Occipital lobe (tissue), 1 donor: ENCODE measurements at regions not wholly inside any gene's neighbourhood (a gene's known extent, or its start where the extent isn't known, plus 50 kb on each side); places are given as distances from the start of the nearest gene placed in this dataset.

Experiments
- DNase-seq: peaks from one replicate; lab custom pipeline; 2025; lab: John Stamatoyannopoulos, UW

- no peak for DNase-seq
These were observed 604.1 kb upstream of the JAG1 start for GRCh38 chr20:11277858-11278257.

DNA sequence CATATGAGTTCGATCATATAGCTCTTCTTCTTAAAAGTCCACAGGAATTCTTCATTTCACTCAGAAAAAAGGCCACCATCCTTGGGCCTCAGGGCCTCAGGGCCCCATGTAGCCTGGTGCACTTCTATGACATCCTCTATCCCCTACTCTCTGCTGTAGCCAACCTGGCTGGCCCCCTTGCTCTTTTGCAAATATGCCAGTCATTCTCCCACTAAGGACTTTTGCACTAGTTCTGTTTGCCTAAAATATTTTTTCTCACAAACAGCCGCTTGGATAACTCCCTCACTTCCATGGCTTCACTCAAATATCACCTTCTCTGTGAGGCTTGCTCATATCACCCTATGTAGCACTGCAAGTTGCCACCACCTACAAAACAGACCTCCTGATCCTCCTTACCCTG, 604.7 kb upstream of the JAG1 start:
- no peak for DNase-seq

DNA sequence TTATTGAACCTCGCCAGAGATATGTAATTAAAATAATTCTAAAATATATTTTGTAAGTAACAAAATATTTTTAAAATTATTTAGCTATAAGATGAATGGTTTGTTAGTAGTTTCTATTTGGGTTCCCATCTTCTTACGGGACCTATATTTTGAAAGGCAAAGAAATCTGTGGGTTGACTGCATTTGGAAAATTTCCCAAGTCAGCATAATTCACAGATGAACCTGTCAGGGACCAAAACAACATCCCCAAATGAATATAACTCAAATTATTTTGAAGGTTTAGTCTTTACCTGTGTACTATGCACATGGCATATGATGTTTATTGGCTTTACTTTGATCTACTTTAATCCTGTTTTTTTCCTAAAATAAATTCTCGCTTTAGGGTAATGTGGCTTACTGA, 607.4 kb upstream of the JAG1 start:
- no peak for DNase-seq

DNA sequence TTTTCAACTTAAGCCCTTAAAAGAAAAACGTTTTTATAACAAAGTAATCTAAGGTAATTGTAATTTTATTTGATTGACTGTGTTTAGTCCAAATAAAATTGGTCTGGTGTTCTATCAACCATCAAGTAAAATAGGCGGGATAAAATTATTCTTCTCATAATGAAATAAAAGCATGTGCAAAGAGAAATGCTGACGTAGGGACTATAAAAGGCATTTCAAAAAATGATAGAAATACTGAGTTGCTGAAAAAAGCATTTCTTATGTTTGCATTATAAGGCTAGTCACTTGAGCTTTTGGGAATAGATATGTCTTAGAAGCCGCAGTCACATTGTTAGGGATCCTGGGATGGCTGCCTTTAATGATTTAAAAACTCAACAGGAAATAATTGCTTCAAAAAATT, 608.0 kb upstream of the JAG1 start:
- DNase-seq: no peak

GRCh38 chr20:11287126-11287525, 613.3 kb upstream of the JAG1 start:
- no peak for DNase-seq

DNA sequence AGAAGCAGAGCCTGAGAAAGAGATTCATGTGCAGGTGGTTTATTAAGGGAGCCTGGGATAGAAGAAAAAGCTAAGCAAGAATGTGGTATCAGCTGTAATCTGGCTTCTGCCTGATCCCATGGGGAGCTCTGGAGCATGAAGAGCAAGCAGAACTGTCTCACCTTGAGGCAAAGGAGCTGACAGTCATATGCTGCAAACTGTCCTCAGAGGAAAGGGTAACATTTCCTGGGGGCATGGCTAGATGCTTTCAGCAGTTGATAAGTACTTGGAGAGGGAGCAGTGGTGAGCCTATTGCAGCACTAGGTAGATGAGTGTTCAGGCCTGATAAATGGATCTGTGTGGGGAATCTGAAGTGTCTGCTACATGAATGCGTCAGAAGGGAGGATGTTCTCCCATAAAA, 621.5 kb upstream of the BTBD3 start:
- DNase-seq: no peak

DNA sequence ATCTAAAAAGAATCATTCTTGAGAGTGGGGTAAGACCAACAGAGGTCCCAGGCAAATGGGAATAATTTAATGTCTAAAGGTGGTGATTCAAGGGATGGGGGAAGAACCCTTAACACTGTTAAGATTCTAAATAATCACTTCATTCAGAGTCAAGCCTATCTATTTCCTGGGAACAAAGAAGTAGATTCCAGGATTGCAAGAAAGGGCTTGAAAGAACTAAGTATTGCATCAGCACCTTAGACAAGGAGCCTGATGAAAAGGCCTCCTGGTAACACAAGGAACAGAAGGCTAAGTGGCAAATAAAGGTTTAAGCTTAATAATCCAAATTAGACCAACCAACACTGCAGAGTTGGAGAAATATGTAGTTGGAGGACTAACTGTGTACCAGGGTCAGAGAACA, 620.7 kb upstream of the BTBD3 start:
- DNase-seq: no peak

GRCh38 chr20:11301699-11302098, 616.0 kb upstream of the BTBD3 start:
- DNase-seq: no peak

GRCh38 chr20:11302436-11302835, 615.3 kb upstream of the BTBD3 start:
- DNase-seq: no peak

GRCh38 chr20:11304795-11305194, 612.9 kb upstream of the BTBD3 start:
- DNase-seq: no peak

GRCh38 chr20:11305406-11305805, 612.3 kb upstream of the BTBD3 start:
- DNase-seq: no peak

GRCh38 chr20:11311659-11312224, 606.0 kb upstream of the BTBD3 start:
- DNase-seq: no peak

- no peak for DNase-seq
These were observed 602.2 kb upstream of the BTBD3 start for GRCh38 chr20:11315525-11315924.

GRCh38 chr20:11316244-11316643, 601.4 kb upstream of the BTBD3 start:
- DNase-seq: no peak

GRCh38 chr20:11320033-11320432, 597.7 kb upstream of the BTBD3 start:
- DNase-seq: no peak

- DNase-seq: no peak
These were observed 593.9 kb upstream of the BTBD3 start for GRCh38 chr20:11323816-11324215.

- no peak for DNase-seq
These were observed 592.7 kb upstream of the BTBD3 start for GRCh38 chr20:11324990-11325389.

DNA sequence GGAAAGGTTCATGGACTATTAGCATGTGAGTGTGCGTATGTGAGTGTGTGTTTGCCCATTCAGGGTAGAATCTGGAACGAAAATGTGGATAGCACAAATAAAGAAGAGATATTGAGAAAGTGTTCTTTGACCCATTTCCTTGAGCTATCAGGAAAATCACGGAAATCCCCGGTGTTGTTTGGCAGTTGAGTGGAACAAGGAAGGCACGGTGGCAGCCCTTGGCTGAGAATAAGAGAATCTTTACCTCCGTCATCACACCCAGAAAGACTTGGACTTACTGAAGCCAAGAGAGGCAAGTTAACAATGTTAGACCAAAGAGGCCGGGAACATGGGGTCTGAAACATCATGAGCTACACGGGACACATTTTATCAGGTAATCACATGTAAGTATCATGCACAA, 588.9 kb upstream of the BTBD3 start:
- no peak for DNase-seq

- DNase-seq: no peak
These were observed 588.4 kb upstream of the BTBD3 start for GRCh38 chr20:11329271-11329670.

GRCh38 chr20:11331096-11331495, 586.6 kb upstream of the BTBD3 start:
- DNase-seq: no peak

- DNase-seq: no peak
These were observed 585.3 kb upstream of the BTBD3 start for GRCh38 chr20:11332381-11332780.

- DNase-seq: no peak
These were observed 584.1 kb upstream of the BTBD3 start for GRCh38 chr20:11333634-11334033.

DNA sequence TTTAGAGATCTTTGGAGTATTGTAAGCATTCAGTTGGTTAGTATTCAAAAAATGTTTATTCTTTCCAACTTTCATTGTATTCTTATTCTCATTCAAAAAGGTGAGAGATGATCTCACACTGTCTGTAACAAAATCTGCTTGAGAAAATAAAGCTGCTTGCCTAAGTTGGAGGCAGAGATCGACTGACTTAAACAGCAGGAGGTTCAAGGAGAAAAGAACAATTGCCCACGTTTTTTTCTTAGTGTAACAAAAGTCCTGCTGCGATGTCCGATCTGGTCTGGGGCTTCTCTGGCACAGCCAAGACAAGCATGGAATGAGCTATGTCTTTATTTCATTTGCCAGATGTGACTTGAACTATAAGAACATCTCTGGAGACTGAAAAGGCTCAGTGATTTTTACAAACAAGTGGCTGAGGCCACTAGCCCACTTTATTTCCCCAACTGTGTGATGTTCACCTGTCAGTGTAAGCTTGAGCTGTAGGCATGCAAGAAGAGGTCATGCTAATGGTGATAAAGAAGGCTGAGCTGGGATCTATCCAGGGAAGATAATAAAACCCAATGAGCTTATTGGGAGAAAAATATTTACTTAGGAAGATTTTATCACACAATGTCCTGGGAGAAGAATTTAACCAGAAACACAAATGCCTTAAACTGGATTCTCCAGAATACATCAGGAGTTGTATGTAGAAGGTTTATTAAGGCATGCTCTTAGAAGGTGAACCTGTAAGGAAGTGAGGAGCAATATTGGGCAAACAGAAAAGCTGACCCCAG, 580.1 kb upstream of the BTBD3 start:
- DNase-seq: no peak
